GM23338 (cell line): ENCODE measurements at regions not wholly inside any gene's neighbourhood (a gene's known extent, or its start where the extent isn't known, plus 50 kb on each side); places are given as distances from the start of the nearest gene placed in this dataset.

ENCODE experiments used
- CREB1 ChIP-seq: fragments of 250-450 bp; sonication (Bioruptor Pico); IDR thresholded peaks from 2 replicates; pipeline ENCODE4 v1.5.0; 2020; ENCODE audit warnings: low read depth, mild to moderate bottlenecking, moderate library complexity
- EZH2 ChIP-seq: fragments of 200-600 bp; sonication (generic); IDR thresholded peaks from one replicate; pipeline ENCODE4 v1.8.0; 2017; ENCODE audit warnings: antibody characterized with exemption, mild to moderate bottlenecking, low read depth; ENCODE audit not compliant: unreplicated experiment
- EZH2phosphoT487 ChIP-seq: fragments of 200-600 bp; sonication (generic); IDR thresholded peaks from one replicate; pipeline ENCODE4 v1.8.1; 2018; ENCODE audit warnings: antibody characterized with exemption; ENCODE audit not compliant: unreplicated experiment
- JUNB ChIP-seq: IDR thresholded peaks from one replicate; pipeline ENCODE4 v1.6.1; 2016; ENCODE audit warnings: antibody characterized with exemption; ENCODE audit not compliant: unreplicated experiment
- POLR2AphosphoS5 ChIP-seq: IDR thresholded peaks from 2 replicates; pipeline ENCODE4 v1.6.1; 2016; ENCODE audit warnings: antibody characterized with exemption, low read depth
- STAT1 ChIP-seq: IDR thresholded peaks from one replicate; pipeline ENCODE4 v1.6.1; 2016; ENCODE audit warnings: antibody characterized with exemption; ENCODE audit not compliant: unreplicated experiment
- TF ChIP-seq, protein P1 (sequence below), 2 experiments: fragments of 200-600 bp in 1 of 2; sonication (generic) in 1 of 2; conservative IDR thresholded peaks; 2 replicates each; pipeline versions ENCODE4 v1.5.1 to v1.6.1; 2016 to 2017; ENCODE audit warnings: antibody characterized with exemption in 2 of 2, low read depth in 2 of 2, mild to moderate bottlenecking in 2 of 2, moderate library complexity in 1 of 2
- TF ChIP-seq, protein P2 (sequence below): IDR thresholded peaks from one replicate; pipeline ENCODE4 v1.6.1; 2018; ENCODE audit warnings: antibody characterized with exemption; ENCODE audit not compliant: unreplicated experiment
- TF ChIP-seq, protein P3 (sequence below): IDR thresholded peaks from 2 replicates; pipeline ENCODE4 v1.6.1; 2016; ENCODE audit warnings: antibody characterized with exemption

DNA sequence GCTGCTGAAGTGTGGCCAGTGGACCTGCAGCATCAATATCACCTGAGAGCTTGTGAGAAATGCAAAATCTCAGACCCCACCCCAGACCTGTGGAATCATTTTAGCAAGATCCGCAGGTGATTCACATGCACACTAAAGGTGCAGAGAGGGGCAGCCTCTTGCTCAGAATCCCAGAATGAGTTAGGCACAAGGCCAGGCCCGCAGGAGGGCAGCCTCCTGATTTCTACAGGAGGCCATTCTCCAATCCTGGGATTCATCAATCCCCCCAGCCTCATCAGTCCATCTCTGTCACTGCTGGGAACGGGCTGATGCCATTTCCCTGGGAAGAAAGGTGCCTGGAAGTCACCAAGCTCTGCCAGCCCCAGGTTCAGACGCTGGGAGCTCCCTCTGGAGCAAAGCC is 63.0 kb upstream of the GPR26 start:
- TF ChIP-seq EZH2phosphoT487, result no peak
- TF ChIP-seq, protein P1, sequence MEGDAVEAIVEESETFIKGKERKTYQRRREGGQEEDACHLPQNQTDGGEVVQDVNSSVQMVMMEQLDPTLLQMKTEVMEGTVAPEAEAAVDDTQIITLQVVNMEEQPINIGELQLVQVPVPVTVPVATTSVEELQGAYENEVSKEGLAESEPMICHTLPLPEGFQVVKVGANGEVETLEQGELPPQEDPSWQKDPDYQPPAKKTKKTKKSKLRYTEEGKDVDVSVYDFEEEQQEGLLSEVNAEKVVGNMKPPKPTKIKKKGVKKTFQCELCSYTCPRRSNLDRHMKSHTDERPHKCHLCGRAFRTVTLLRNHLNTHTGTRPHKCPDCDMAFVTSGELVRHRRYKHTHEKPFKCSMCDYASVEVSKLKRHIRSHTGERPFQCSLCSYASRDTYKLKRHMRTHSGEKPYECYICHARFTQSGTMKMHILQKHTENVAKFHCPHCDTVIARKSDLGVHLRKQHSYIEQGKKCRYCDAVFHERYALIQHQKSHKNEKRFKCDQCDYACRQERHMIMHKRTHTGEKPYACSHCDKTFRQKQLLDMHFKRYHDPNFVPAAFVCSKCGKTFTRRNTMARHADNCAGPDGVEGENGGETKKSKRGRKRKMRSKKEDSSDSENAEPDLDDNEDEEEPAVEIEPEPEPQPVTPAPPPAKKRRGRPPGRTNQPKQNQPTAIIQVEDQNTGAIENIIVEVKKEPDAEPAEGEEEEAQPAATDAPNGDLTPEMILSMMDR (conservative IDR thresholded peaks at IDR 0.05; ENCODE audit: low read depth in 2 of 2), result no peak
- no peak for TF ChIP-seq POLR2AphosphoS5
- no peak for TF ChIP-seq CREB1 (CRISPR knock-in tag)
- TF ChIP-seq, protein P2, sequence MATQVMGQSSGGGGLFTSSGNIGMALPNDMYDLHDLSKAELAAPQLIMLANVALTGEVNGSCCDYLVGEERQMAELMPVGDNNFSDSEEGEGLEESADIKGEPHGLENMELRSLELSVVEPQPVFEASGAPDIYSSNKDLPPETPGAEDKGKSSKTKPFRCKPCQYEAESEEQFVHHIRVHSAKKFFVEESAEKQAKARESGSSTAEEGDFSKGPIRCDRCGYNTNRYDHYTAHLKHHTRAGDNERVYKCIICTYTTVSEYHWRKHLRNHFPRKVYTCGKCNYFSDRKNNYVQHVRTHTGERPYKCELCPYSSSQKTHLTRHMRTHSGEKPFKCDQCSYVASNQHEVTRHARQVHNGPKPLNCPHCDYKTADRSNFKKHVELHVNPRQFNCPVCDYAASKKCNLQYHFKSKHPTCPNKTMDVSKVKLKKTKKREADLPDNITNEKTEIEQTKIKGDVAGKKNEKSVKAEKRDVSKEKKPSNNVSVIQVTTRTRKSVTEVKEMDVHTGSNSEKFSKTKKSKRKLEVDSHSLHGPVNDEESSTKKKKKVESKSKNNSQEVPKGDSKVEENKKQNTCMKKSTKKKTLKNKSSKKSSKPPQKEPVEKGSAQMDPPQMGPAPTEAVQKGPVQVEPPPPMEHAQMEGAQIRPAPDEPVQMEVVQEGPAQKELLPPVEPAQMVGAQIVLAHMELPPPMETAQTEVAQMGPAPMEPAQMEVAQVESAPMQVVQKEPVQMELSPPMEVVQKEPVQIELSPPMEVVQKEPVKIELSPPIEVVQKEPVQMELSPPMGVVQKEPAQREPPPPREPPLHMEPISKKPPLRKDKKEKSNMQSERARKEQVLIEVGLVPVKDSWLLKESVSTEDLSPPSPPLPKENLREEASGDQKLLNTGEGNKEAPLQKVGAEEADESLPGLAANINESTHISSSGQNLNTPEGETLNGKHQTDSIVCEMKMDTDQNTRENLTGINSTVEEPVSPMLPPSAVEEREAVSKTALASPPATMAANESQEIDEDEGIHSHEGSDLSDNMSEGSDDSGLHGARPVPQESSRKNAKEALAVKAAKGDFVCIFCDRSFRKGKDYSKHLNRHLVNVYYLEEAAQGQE, result no peak
- no peak for TF ChIP-seq EZH2
- TF ChIP-seq JUNB, result no peak
- TF ChIP-seq, protein P3, sequence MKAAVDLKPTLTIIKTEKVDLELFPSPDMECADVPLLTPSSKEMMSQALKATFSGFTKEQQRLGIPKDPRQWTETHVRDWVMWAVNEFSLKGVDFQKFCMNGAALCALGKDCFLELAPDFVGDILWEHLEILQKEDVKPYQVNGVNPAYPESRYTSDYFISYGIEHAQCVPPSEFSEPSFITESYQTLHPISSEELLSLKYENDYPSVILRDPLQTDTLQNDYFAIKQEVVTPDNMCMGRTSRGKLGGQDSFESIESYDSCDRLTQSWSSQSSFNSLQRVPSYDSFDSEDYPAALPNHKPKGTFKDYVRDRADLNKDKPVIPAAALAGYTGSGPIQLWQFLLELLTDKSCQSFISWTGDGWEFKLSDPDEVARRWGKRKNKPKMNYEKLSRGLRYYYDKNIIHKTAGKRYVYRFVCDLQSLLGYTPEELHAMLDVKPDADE, result no peak
- TF ChIP-seq STAT1, result no peak
